ENCODE measurements at regions not wholly inside any gene's neighbourhood (a gene's known extent, or its start where the extent isn't known, plus 50 kb on each side); places are given as distances from the start of the nearest gene placed in this dataset.

GRCh38 chr13:70390064-70390463, 281.8 kb upstream of the KLHL1 start:
- Histone ChIP-seq H3K4me2 (no peak overlapping the region), H3K9me2 (no peaks in the 10 kb centered on the region), H4K20me1 (ENCODE audit: insufficient read depth) (no peaks in the 10 kb centered on the region), H3K36me3 (replicated peaks in 1 of 2; ENCODE audit: control insufficient read depth in 1 of 2, insufficient read depth in 2 of 2, low read length in 1 of 2) (no peaks in the 10 kb centered on the region), H3K27me3 (ENCODE audit: insufficient read depth) (no peaks in the 10 kb centered on the region), H3K4me1 (ENCODE audit: control insufficient read depth in 1 of 2, insufficient read depth in 2 of 2, low read depth in 1 of 2, low read length in 1 of 2) (no peaks in the 10 kb centered on the region; a peak in 2 of 4 replicates), H3K4me3 (ENCODE audit: low read depth in 2 of 2, low read length in 1 of 2) (no peak overlapping the region), H3F3A (replicated peaks; ENCODE audit: insufficient read depth) (no peaks in the 10 kb centered on the region), H3K9ac (no peak overlapping the region), H3K79me2 (ENCODE audit: insufficient read depth) (no peaks in the 10 kb centered on the region), H3K27ac (ENCODE audit: low read depth in 2 of 2, low read length in 1 of 2) (no peak overlapping the region), H2AFZ (ENCODE audit: low read depth) (no peak overlapping the region), H3K9me3 (no peaks in the 10 kb centered on the region)
- POLR2A ChIA-PET: no interaction called here
- no peak for DNase-seq
- TF ChIP-seq NRF1 (IDR thresholded peaks at IDR 0.05; ENCODE audit: low read depth, low read length): no peak
- no peak for TF ChIP-seq EZH2phosphoT487 (IDR thresholded peaks at IDR 0.05; ENCODE audit: borderline replicate concordance, low read depth)
- no peak for TF ChIP-seq SMC3 (IDR thresholded peaks at IDR 0.05; ENCODE audit: low read depth, low read length)
- TF ChIP-seq TEAD4 (IDR thresholded peaks at IDR 0.05; ENCODE audit: borderline replicate concordance, insufficient read depth): no peak
- TF ChIP-seq RAD21 (IDR thresholded peaks at IDR 0.05; ENCODE audit: low read length): no peak
- TF ChIP-seq, protein P1, sequence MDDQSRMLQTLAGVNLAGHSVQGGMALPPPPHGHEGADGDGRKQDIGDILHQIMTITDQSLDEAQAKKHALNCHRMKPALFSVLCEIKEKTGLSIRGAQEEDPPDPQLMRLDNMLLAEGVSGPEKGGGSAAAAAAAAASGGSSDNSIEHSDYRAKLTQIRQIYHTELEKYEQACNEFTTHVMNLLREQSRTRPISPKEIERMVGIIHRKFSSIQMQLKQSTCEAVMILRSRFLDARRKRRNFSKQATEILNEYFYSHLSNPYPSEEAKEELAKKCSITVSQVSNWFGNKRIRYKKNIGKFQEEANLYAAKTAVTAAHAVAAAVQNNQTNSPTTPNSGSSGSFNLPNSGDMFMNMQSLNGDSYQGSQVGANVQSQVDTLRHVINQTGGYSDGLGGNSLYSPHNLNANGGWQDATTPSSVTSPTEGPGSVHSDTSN (IDR thresholded peaks at IDR 0.05): no peak
- TF ChIP-seq ELF1 (IDR thresholded peaks at IDR 0.05): no peak
- 10% methylated on average over 3 of the region's 3 CpGs for WGBS (ENCODE audit: low lambda C conversion rate)
- CTCF ChIA-PET: interaction anchor here (0.8 to 1.3 kb wide), 2 partner anchors 47 to 160 kb away, joined by 3 read pairs; no protein-coding TSS in a partner anchor

GRCh38 chr13:70388935-70389334, 280.7 kb upstream of the KLHL1 start:
- no peak overlapping the region for H3K27ac ChIP-seq (ENCODE audit: low read depth in 2 of 2, low read length in 1 of 2)
- no peaks in the 10 kb centered on the region for H3F3A ChIP-seq (replicated peaks; ENCODE audit: insufficient read depth)
- H3K36me3 ChIP-seq (replicated peaks in 1 of 2; ENCODE audit: control insufficient read depth in 1 of 2, insufficient read depth in 2 of 2, low read length in 1 of 2): no peaks in the 10 kb centered on the region
- H3K27me3 ChIP-seq (ENCODE audit: insufficient read depth): no peaks in the 10 kb centered on the region
- no peaks in the 10 kb centered on the region for H3K9me2 ChIP-seq
- no peak overlapping the region for H3K9ac ChIP-seq
- TF ChIP-seq EZH2phosphoT487 (IDR thresholded peaks at IDR 0.05; ENCODE audit: borderline replicate concordance, low read depth) (no peak), SMC3 (IDR thresholded peaks at IDR 0.05; ENCODE audit: low read depth, low read length) (no peak), EP300 (IDR thresholded peaks at IDR 0.05; ENCODE audit: borderline replicate concordance in 1 of 2, low read depth in 1 of 2, low read length in 1 of 2) (no peak), NRF1 (IDR thresholded peaks at IDR 0.05; ENCODE audit: low read depth, low read length) (no peak), ELF1 (IDR thresholded peaks at IDR 0.05) (no peak), YY1 (IDR thresholded peaks at IDR 0.05; ENCODE audit: low read depth) (no peak), RCOR1 (IDR thresholded peaks at IDR 0.05; ENCODE audit: low read length) (no peak)
- TF ChIP-seq, protein P2, sequence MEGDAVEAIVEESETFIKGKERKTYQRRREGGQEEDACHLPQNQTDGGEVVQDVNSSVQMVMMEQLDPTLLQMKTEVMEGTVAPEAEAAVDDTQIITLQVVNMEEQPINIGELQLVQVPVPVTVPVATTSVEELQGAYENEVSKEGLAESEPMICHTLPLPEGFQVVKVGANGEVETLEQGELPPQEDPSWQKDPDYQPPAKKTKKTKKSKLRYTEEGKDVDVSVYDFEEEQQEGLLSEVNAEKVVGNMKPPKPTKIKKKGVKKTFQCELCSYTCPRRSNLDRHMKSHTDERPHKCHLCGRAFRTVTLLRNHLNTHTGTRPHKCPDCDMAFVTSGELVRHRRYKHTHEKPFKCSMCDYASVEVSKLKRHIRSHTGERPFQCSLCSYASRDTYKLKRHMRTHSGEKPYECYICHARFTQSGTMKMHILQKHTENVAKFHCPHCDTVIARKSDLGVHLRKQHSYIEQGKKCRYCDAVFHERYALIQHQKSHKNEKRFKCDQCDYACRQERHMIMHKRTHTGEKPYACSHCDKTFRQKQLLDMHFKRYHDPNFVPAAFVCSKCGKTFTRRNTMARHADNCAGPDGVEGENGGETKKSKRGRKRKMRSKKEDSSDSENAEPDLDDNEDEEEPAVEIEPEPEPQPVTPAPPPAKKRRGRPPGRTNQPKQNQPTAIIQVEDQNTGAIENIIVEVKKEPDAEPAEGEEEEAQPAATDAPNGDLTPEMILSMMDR (IDR thresholded peaks at IDR 0.05): no peak
- TF ChIP-seq, protein P1 (IDR thresholded peaks at IDR 0.05): no peak
- no peaks in the 10 kb centered on the region; a peak in 2 of 4 replicates for H3K4me1 ChIP-seq (ENCODE audit: control insufficient read depth in 1 of 2, insufficient read depth in 2 of 2, low read depth in 1 of 2, low read length in 1 of 2)
- no peaks in the 10 kb centered on the region for H4K20me1 ChIP-seq (ENCODE audit: insufficient read depth)
- H3K4me2 ChIP-seq: no peak overlapping the region
- no peaks in the 10 kb centered on the region for H3K79me2 ChIP-seq (ENCODE audit: insufficient read depth)
- no peaks in the 10 kb centered on the region for H3K9me3 ChIP-seq
- ChIA-PET CTCF (no interaction called here), POLR2A (no interaction called here)
- DNase-seq: no peak
- H3K4me3 ChIP-seq (ENCODE audit: low read depth in 2 of 2, low read length in 1 of 2): no peak overlapping the region
- H2AFZ ChIP-seq (ENCODE audit: low read depth): no peak overlapping the region
- 70% methylated on average over 1 of the region's 1 CpG for WGBS (ENCODE audit: low lambda C conversion rate)
